H1 (cell line): ENCODE measurements at regions not wholly inside any gene's neighbourhood (a gene's known extent, or its start where the extent isn't known, plus 50 kb on each side); places are given as distances from the start of the nearest gene placed in this dataset.

ENCODE experiments used
- ASH2L ChIP-seq: fragments of 200-600, 300-600 bp; sonication (generic); IDR thresholded peaks from one replicate; pipeline ENCODE4 v1.7.1; 2017; ENCODE audit warnings: low read length
- ATF3 ChIP-seq: IDR thresholded peaks from 2 replicates; pipeline ENCODE4 v1.6.1; 2011; ENCODE audit warnings: low read depth, mild to moderate bottlenecking, low read length; ENCODE audit not compliant: insufficient read depth
- CTCF ChIP-seq, 3 experiments: IDR thresholded peaks; 1 replicate in 2 of 3; 2 replicates in 1 of 3; pipeline versions ENCODE4 v1.5.1 to v1.6.1; 2011; ENCODE audit warnings: low read length in 3 of 3, mild to moderate bottlenecking in 3 of 3, inconsistent platforms in 2 of 3, low read depth in 1 of 3, moderate library complexity in 1 of 3; ENCODE audit not compliant: insufficient read depth in 1 of 3; ENCODE audit errors: control extremely low read depth in 1 of 3
- JUND ChIP-seq: IDR thresholded peaks from 2 replicates; pipeline ENCODE4 v1.6.1; 2011; ENCODE audit warnings: mild to moderate bottlenecking, improper control_type of control experiment, low read length

- no peak for TF ChIP-seq ATF3
- no peak for TF ChIP-seq ASH2L
- no peak for TF ChIP-seq JUND
- no peak for TF ChIP-seq CTCF (IDR thresholded peaks at IDR 0.05; ENCODE audit: control extremely low read depth in 1 of 3, insufficient read depth in 1 of 3, low read depth in 1 of 3, low read length in 3 of 3)
These were observed 1151.3 kb upstream of the IGFBP7 start (continued) for GRCh38 chr4:58261526-58261925.
